Transverse colon (tissue), 4 donors: ENCODE measurements at regions not wholly inside any gene's neighbourhood (a gene's known extent, or its start where the extent isn't known, plus 50 kb on each side); places are given as distances from the start of the nearest gene placed in this dataset.

Source experiments
- DNase-seq: peaks from one replicate; pipeline ENCODE4 v3.0.0-alpha.2; 2019
- H3K27ac ChIP-seq, 4 donors: fragments of 200-600 bp; sonication (generic); 2 replicates each; pipeline ENCODE4 v1.5.1; 2016 to 2018; ENCODE audit warnings: inconsistent platforms in 4 of 4
- H3K27me3 ChIP-seq: fragments of 200-600 bp; sonication (generic); 2 replicates; pipeline ENCODE4 v1.5.1; 2017; ENCODE audit warnings: inconsistent platforms
- H3K36me3 ChIP-seq, 4 donors: fragments of 200-600 bp; sonication (generic); 2 replicates each; pipeline ENCODE4 v1.5.1; 2017 to 2019; ENCODE audit warnings: inconsistent platforms in 4 of 4
- H3K4me1 ChIP-seq, 4 donors: fragments of 200-600 bp; sonication (generic); 2 replicates each; pipeline ENCODE4 v1.5.1; 2017 to 2020; ENCODE audit warnings: inconsistent platforms in 4 of 4
- H3K4me3 ChIP-seq, 4 donors: fragments of 200-600 bp; sonication (generic); 1 replicate in 1 of 4; 2 replicates in 3 of 4; pipeline versions ENCODE4 v1.5.1 to v1.6.1; 2017 to 2019; ENCODE audit warnings: inconsistent platforms in 4 of 4
- H3K9me3 ChIP-seq, 2 donors: fragments of 200-600 bp; sonication (generic); 2 replicates each; pipeline ENCODE4 v1.5.1; 2017 to 2019; ENCODE audit warnings: inconsistent platforms in 2 of 2
- EP300 ChIP-seq: sonication (generic); formaldehyde crosslinking; IDR thresholded peaks from one replicate; pipeline ENCODE4 v1.6.1; 2017; ENCODE audit warnings: antibody characterized with exemption, low read depth
- POLR2A ChIP-seq: fragments of 450-650 bp; IDR thresholded peaks from one replicate; pipeline ENCODE4 v1.6.1; 2016; ENCODE audit warnings: antibody characterized with exemption, mild to moderate bottlenecking, moderate library complexity
- POLR2AphosphoS5 ChIP-seq, 3 donors: sonication (generic); formaldehyde crosslinking; IDR thresholded peaks; one replicate each; pipeline ENCODE4 v1.6.1; 2016; ENCODE audit warnings: antibody characterized with exemption in 3 of 3
- WGBS, 2 donors: methylation state at CpG; one replicate each; pipeline ENCODE4 v1.1.5; 2018; ENCODE audit warnings: low coverage in 1 of 2; 5-methylcytosine and 5-hydroxymethylcytosine counted together
- in situ Hi-C, 4 donors: fragments of 200-750 bp; cut with MboI; loops; one replicate each; pipeline versions ENCODE4 v1.15.0 to v1.15.1; 2017; ENCODE audit warnings: low sequenced_read_pairs in 3 of 4, low pct_ligation_motif_present in 1 of 4, low pct_unique_long_range_greater_than_20kb in 1 of 4
- intact Hi-C: fragments of 100-400 bp; cut with DNase I; formaldehyde crosslinking; loops from one replicate; pipeline ENCODE4 v1.15.1; 2023; ENCODE audit warnings: low total_unique reads
- TF ChIP-seq, protein P1 (sequence below), 5 experiments: fragments of 200-600 bp in 3 of 5; fragments of 450-650 bp in 2 of 5; sonication (generic) in 3 of 5; IDR thresholded peaks; 1 replicate in 2 of 5; 2 replicates in 3 of 5; pipeline ENCODE4 v1.5.1; 2016 to 2017; ENCODE audit warnings: antibody characterized with exemption in 5 of 5, inconsistent platforms in 3 of 5, mild to moderate bottlenecking in 2 of 5, moderate library complexity in 1 of 5

DNA sequence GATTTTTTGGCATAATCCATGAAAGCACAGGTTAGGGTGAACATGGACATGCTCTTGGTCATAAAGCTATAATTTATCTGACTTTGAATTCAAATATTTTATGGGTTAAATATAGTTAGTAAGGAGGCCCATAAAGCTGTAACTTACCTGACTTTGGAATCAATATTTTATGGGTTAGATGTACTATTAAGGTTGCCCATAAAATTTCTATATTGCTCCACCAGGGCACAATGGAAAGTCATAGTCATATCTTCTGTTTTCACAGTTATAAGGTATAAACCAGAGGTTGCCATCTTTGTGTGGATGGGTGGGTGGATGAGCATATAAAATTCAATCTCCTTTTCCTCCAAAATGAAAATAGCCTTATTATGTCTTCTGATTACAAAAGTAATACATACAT, 120.5 kb upstream of the ADAMTSL1 start:
- DNase-seq = no peak
- Histone ChIP-seq H3K4me1 (peaks cover 0 to 5% (median 2%) of the 10 kb centered on the region in 4 donors), H3K27me3 (no peaks in the 10 kb centered on the region), H3K36me3 (no peaks in the 10 kb centered on the region), H3K27ac (no peak overlapping the region), H3K4me3 (no peak overlapping the region), H3K9me3 (no peaks in the 10 kb centered on the region)
- TF ChIP-seq, protein P1, sequence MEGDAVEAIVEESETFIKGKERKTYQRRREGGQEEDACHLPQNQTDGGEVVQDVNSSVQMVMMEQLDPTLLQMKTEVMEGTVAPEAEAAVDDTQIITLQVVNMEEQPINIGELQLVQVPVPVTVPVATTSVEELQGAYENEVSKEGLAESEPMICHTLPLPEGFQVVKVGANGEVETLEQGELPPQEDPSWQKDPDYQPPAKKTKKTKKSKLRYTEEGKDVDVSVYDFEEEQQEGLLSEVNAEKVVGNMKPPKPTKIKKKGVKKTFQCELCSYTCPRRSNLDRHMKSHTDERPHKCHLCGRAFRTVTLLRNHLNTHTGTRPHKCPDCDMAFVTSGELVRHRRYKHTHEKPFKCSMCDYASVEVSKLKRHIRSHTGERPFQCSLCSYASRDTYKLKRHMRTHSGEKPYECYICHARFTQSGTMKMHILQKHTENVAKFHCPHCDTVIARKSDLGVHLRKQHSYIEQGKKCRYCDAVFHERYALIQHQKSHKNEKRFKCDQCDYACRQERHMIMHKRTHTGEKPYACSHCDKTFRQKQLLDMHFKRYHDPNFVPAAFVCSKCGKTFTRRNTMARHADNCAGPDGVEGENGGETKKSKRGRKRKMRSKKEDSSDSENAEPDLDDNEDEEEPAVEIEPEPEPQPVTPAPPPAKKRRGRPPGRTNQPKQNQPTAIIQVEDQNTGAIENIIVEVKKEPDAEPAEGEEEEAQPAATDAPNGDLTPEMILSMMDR (IDR thresholded peaks at IDR 0.05) = no peak
- TF ChIP-seq POLR2A (no peak), POLR2AphosphoS5 (IDR thresholded peaks at IDR 0.05) (no peak), EP300 (no peak)
- intact Hi-C loops (no loop called here), in situ Hi-C loops (no loop called here)

GRCh38 chr9:18357321-18357720, 116.6 kb upstream of the ADAMTSL1 start:
- in situ Hi-C loops (no loop called here), intact Hi-C loops (no loop called here)
- Histone ChIP-seq H3K4me3 (no peak overlapping the region), H3K4me1 (peaks cover 0 to 5% (median 2%) of the 10 kb centered on the region in 4 donors), H3K27ac (no peak overlapping the region), H3K27me3 (no peaks in the 10 kb centered on the region), H3K9me3 (no peaks in the 10 kb centered on the region), H3K36me3 (no peaks in the 10 kb centered on the region)
- TF ChIP-seq EP300 (no peak), POLR2AphosphoS5 (IDR thresholded peaks at IDR 0.05) (no peak), POLR2A (no peak)
- TF ChIP-seq, protein P1 (IDR thresholded peaks at IDR 0.05) = no peak
- WGBS, 2 donors = 81 to 92% methylated on average over 1 of the region's 1 CpG
- DNase-seq = no peak

DNA sequence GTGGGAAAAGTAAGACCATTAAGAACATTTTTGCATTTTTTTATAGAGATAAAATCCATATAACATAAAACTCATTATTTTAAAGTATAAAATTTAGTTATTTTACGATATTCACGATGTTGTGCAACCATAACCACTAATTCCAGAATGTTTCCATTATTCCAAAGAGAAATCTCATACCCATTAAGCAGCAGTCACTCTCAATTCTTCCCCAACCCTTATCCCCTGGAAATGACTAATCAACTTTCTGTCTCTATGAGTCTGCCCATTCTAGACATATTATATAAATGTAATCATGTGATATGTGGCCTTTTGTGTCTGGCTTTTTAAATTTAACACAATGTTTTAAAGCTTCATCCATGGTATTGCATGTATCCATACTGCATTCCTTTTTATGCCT, 115.6 kb upstream of the ADAMTSL1 start:
- DNase-seq = no peak
- TF ChIP-seq, protein P1 (IDR thresholded peaks at IDR 0.05) = no peak
- TF ChIP-seq POLR2AphosphoS5 (IDR thresholded peaks at IDR 0.05) (no peak), POLR2A (no peak), EP300 (no peak)
- 91 to 95% methylated on average over 2 of the region's 2 CpGs for WGBS, 2 donors
- Histone ChIP-seq H3K27ac (no peak overlapping the region), H3K4me1 (peaks cover 0 to 15% (median under 1%) of the 10 kb centered on the region in 4 donors), H3K4me3 (no peak overlapping the region), H3K36me3 (no peaks in the 10 kb centered on the region), H3K27me3 (no peaks in the 10 kb centered on the region), H3K9me3 (no peaks in the 10 kb centered on the region)
- in situ Hi-C loops = no loop called here
- intact Hi-C loops = no loop called here

GRCh38 chr9:18359335-18359734, 114.6 kb upstream of the ADAMTSL1 start:
- no peak overlapping the region for H3K27ac ChIP-seq
- no peaks in the 10 kb centered on the region for H3K9me3 ChIP-seq
- no peak for DNase-seq
- no peaks in the 10 kb centered on the region for H3K36me3 ChIP-seq
- intact Hi-C loops = no loop called here
- H3K27me3 ChIP-seq = no peaks in the 10 kb centered on the region
- H3K4me3 ChIP-seq = no peak overlapping the region
- H3K4me1 ChIP-seq = peaks cover 0 to 15% (median 2%) of the 10 kb centered on the region in 4 donors
- in situ Hi-C loops = no loop called here
- 85 to 100% methylated on average over 1 of the region's 1 CpG for WGBS, 2 donors
- TF ChIP-seq POLR2AphosphoS5 (IDR thresholded peaks at IDR 0.05) (no peak), EP300 (no peak), POLR2A (no peak)
- TF ChIP-seq, protein P1 (IDR thresholded peaks at IDR 0.05) = no peak
